Tibial nerve (tissue), 4 donors: ENCODE measurements at regions not wholly inside any gene's neighbourhood (a gene's known extent, or its start where the extent isn't known, plus 50 kb on each side); places are given as distances from the start of the nearest gene placed in this dataset.

ENCODE experiments used
- DNase-seq, 2 donors: peaks; one replicate each; pipeline ENCODE4 v3.0.0-alpha.2; 2019; ENCODE audit warnings: low spot score in 2 of 2
- H3K27ac ChIP-seq, 4 donors: fragments of 200-600 bp; sonication (generic) in 3 of 4; one replicate each; pipeline ENCODE4 v1.5.1; 2017 to 2019; ENCODE audit warnings: mild to moderate bottlenecking in 1 of 4
- H3K27me3 ChIP-seq, 2 donors: fragments of 200-600 bp; sonication (generic) in 1 of 2; one replicate each; pipeline versions ENCODE4 v1.5.1 to v1.6.0; 2017 to 2019
- H3K36me3 ChIP-seq, 3 donors: fragments of 200-600 bp; sonication (generic); one replicate each; pipeline ENCODE4 v1.5.1; 2018 to 2019
- H3K4me1 ChIP-seq, 4 donors: fragments of 200-600 bp; sonication (generic) in 3 of 4; one replicate each; pipeline ENCODE4 v1.5.1; 2017 to 2019
- H3K4me3 ChIP-seq, 4 donors: fragments of 200-600 bp; sonication (generic) in 3 of 4; one replicate each; pipeline ENCODE4 v1.5.1; 2017 to 2019; ENCODE audit warnings: mild to moderate bottlenecking in 1 of 4, moderate library complexity in 1 of 4
- H3K9me3 ChIP-seq, 4 donors: fragments of 200-600 bp; sonication (generic) in 3 of 4; one replicate each; pipeline ENCODE4 v1.5.1; 2017 to 2019
- CTCF ChIP-seq, 5 experiments: fragments of 200-600 bp in 3 of 5; fragments of 450-650 bp in 2 of 5; sonication (generic) in 3 of 5; IDR thresholded peaks; one replicate each; pipeline ENCODE4 v1.5.1; 2016 to 2019; ENCODE audit warnings: antibody characterized with exemption in 5 of 5, mild to moderate bottlenecking in 3 of 5, moderate library complexity in 2 of 5
- EP300 ChIP-seq, 2 donors: sonication (generic); formaldehyde crosslinking; IDR thresholded peaks; one replicate each; pipeline ENCODE4 v1.6.1; 2017; ENCODE audit warnings: antibody characterized with exemption in 2 of 2, mild to moderate bottlenecking in 1 of 2
- POLR2A ChIP-seq, 2 donors: fragments of 450-650 bp; IDR thresholded peaks; one replicate each; pipeline ENCODE4 v1.6.1; 2017; ENCODE audit warnings: antibody characterized with exemption in 2 of 2, mild to moderate bottlenecking in 2 of 2, moderate library complexity in 2 of 2
- WGBS, 2 donors: methylation state at CpG; one replicate each; pipeline ENCODE4 v1.1.5; 2018; 5-methylcytosine and 5-hydroxymethylcytosine counted together

GRCh38 chr15:92817339-92817886 is 82.7 kb upstream of the CHD2 start:
- Histone ChIP-seq H3K36me3 (no peaks in the 10 kb centered on the region), H3K9me3 (no peaks in the 10 kb centered on the region), H3K27me3 (no peaks in the 10 kb centered on the region), H3K4me3 (no peak overlapping the region), H3K27ac (no peak overlapping the region), H3K4me1 (peaks cover 0 to 20% (median 7%) of the 10 kb centered on the region in 4 donors)
- 57 to 66% methylated on average over 7 of the region's 7 CpGs for WGBS, 2 donors
- no peak for TF ChIP-seq CTCF (IDR thresholded peaks at IDR 0.05)
- no peak for TF ChIP-seq EP300 (IDR thresholded peaks at IDR 0.05)
- TF ChIP-seq POLR2A (IDR thresholded peaks at IDR 0.05): no peak
- DNase-seq: no peak

GRCh38 chr15:92818651-92819277 is 81.4 kb upstream of the CHD2 start:
- no peak for DNase-seq
- no peaks in the 10 kb centered on the region for H3K9me3 ChIP-seq
- no peaks in the 10 kb centered on the region for H3K27me3 ChIP-seq
- WGBS, 2 donors: 54 to 63% methylated on average over 16 of the region's 16 CpGs
- peaks cover 0 to 20% (median 6%) of the 10 kb centered on the region in 4 donors for H3K4me1 ChIP-seq
- H3K27ac ChIP-seq: peak overlapping the region in 3 of 4 donors; percentile 84 to 88 (median 86)
- H3K36me3 ChIP-seq: no peaks in the 10 kb centered on the region
- no peak for TF ChIP-seq EP300 (IDR thresholded peaks at IDR 0.05)
- TF ChIP-seq POLR2A (IDR thresholded peaks at IDR 0.05): no peak
- TF ChIP-seq CTCF (IDR thresholded peaks at IDR 0.05): no peak
- H3K4me3 ChIP-seq: no peak overlapping the region

- peak overlapping the region; percentile 59 to 88 (median 85) for H3K27ac ChIP-seq
- H3K27me3 ChIP-seq: no peaks in the 10 kb centered on the region
- TF ChIP-seq POLR2A (IDR thresholded peaks at IDR 0.05) (no peak), CTCF (IDR thresholded peaks at IDR 0.05) (no peak), EP300 (IDR thresholded peaks at IDR 0.05) (no peak)
- H3K4me1 ChIP-seq: peaks cover 0 to 20% (median 6%) of the 10 kb centered on the region in 4 donors
- no peaks in the 10 kb centered on the region for H3K36me3 ChIP-seq
- WGBS, 2 donors: 15 to 17% methylated on average over 16 of the region's 16 CpGs
- H3K9me3 ChIP-seq: no peaks in the 10 kb centered on the region
- DNase-seq: no peak
- peak overlapping the region; percentile 18 to 54 (median 38) for H3K4me3 ChIP-seq
These were observed 80.6 kb upstream of the CHD2 start for GRCh38 chr15:92819278-92820235.

- Histone ChIP-seq H3K27me3 (no peaks in the 10 kb centered on the region), H3K4me1 (peaks cover 0 to 20% (median 6%) of the 10 kb centered on the region in 4 donors), H3K27ac (peak overlapping the region; percentile 59 to 88 (median 85)), H3K9me3 (no peaks in the 10 kb centered on the region), H3K4me3 (peak overlapping the region; percentile 18 to 54 (median 38)), H3K36me3 (no peaks in the 10 kb centered on the region)
- peak; percentile 64 to 78 for TF ChIP-seq POLR2A (IDR thresholded peaks at IDR 0.05)
- peak; percentile 94 to 97 for TF ChIP-seq EP300 (IDR thresholded peaks at IDR 0.05)
- TF ChIP-seq CTCF (IDR thresholded peaks at IDR 0.05): peak in 1 of 5 experiments; percentile 54
- peak; percentile 82 to 83 for DNase-seq
- WGBS, 2 donors: 8 to 10% methylated on average over 22 to 36 of the region's 36 CpGs
These were observed 79.7 kb upstream of the CHD2 start for GRCh38 chr15:92820236-92821021.
